ENCODE measurements at regions not wholly inside any gene's neighbourhood (a gene's known extent, or its start where the extent isn't known, plus 50 kb on each side); places are given as distances from the start of the nearest gene placed in this dataset.

DNA sequence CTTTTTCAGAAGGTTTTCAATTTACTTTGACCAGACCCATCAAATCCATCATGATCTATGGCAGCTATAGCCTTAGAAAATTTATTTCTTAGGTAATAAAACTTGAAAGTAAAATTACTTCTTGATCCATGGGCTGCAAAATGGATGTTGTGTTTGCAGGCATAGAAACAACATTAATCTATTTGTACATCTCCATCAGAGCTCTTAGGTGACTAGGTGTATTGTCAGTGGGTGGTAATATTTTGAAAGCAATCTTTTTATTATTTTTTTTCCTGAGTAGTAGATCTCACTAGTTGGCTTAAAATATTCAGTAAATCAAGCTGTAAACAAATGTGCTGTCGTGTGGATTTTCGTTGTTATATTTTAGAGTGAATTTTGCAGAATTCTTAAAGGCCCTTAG, 710.0 kb downstream of the SLITRK6 start:
- Histone ChIP-seq H3K36me3 (ENCODE audit: control insufficient read depth in 2 of 2, insufficient read depth in 2 of 2, low read length in 1 of 2) (no peaks in the 10 kb centered on the region), H3K4me3 (ENCODE audit: low read length in 2 of 2) (no peak overlapping the region), H3K9me3 (ENCODE audit: control insufficient read depth in 2 of 2, insufficient read depth in 1 of 2, low read length in 1 of 2) (no peaks in the 10 kb centered on the region), H3K4me1 (ENCODE audit: control insufficient read depth in 2 of 2, insufficient read depth in 2 of 2, low read length in 2 of 2) (no peaks in the 10 kb centered on the region), H3K27me3 (ENCODE audit: control insufficient read depth in 2 of 2, insufficient read depth in 1 of 2, low read length in 1 of 2) (no peaks in the 10 kb centered on the region), H3K27ac (ENCODE audit: low read depth in 1 of 2, low read length in 1 of 2) (no peak overlapping the region)
- DNase-seq (ENCODE audit: low read depth in 6 of 9, low spot score in 9 of 9) = no peak
- WGBS = 95% methylated on average over 2 of the region's 2 CpGs

DNA sequence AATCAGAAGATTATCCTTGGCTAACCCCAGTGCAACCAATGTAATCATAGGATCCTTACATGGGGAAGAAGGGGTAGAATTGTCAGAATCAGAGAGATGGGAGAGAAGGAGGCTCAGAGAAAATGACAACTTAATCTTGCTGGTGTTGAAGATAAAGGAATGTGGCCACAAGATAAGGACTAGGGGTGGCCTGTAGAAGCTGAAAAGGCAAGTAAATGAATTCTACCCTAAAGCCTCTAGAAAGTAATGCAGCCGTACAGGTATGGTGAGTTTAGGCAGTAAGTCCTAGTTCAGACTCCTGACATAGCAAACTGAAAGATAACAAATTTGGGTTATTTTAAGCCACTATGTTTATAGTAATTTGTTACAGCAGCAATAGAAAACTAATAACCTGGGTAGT, 718.5 kb downstream of the SLITRK6 start:
- DNase-seq (ENCODE audit: low read depth in 6 of 9, low spot score in 9 of 9) = no peak
- no peaks in the 10 kb centered on the region for H3K9me3 ChIP-seq (ENCODE audit: control insufficient read depth in 2 of 2, insufficient read depth in 1 of 2, low read length in 1 of 2)
- no peaks in the 10 kb centered on the region for H3K4me1 ChIP-seq (ENCODE audit: control insufficient read depth in 2 of 2, insufficient read depth in 2 of 2, low read length in 2 of 2)
- no peak overlapping the region for H3K27ac ChIP-seq (ENCODE audit: low read depth in 1 of 2, low read length in 1 of 2)
- no peaks in the 10 kb centered on the region for H3K36me3 ChIP-seq (ENCODE audit: control insufficient read depth in 2 of 2, insufficient read depth in 2 of 2, low read length in 1 of 2)
- 98% methylated on average over 1 of the region's 1 CpG for WGBS
- H3K4me3 ChIP-seq (ENCODE audit: low read length in 2 of 2) = no peak overlapping the region
- H3K27me3 ChIP-seq (ENCODE audit: control insufficient read depth in 2 of 2, insufficient read depth in 1 of 2, low read length in 1 of 2) = no peaks in the 10 kb centered on the region

DNA sequence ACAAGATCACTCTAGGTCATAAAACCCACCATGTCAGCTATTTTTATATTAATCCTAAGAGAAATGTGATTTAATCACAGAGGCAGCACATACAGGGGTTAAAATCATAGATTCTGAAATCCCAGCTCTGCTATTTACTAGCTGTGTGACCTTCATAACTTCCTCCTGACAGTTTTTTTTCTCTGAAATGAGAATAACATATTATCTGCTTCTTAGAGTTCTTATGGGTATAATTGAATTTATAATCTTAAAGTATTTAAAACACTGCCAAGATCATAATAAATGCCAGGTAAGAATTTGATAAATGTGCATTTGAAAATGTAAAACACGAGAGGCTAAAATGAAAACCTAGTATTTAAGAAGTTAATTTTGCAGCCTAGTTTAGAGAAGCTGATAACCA, 722.9 kb downstream of the SLITRK6 start:
- no peak overlapping the region for H3K4me3 ChIP-seq (ENCODE audit: low read length in 2 of 2)
- DNase-seq (ENCODE audit: low read depth in 6 of 9, low spot score in 9 of 9) = no peak
- no peak overlapping the region for H3K27ac ChIP-seq (ENCODE audit: low read depth in 1 of 2, low read length in 1 of 2)
- no peaks in the 10 kb centered on the region for H3K36me3 ChIP-seq (ENCODE audit: control insufficient read depth in 2 of 2, insufficient read depth in 2 of 2, low read length in 1 of 2)
- no peaks in the 10 kb centered on the region for H3K27me3 ChIP-seq (ENCODE audit: control insufficient read depth in 2 of 2, insufficient read depth in 1 of 2, low read length in 1 of 2)
- H3K9me3 ChIP-seq (ENCODE audit: control insufficient read depth in 2 of 2, insufficient read depth in 1 of 2, low read length in 1 of 2) = no peaks in the 10 kb centered on the region
- WGBS = 86% methylated on average over 1 of the region's 1 CpG
- no peaks in the 10 kb centered on the region for H3K4me1 ChIP-seq (ENCODE audit: control insufficient read depth in 2 of 2, insufficient read depth in 2 of 2, low read length in 2 of 2)

DNA sequence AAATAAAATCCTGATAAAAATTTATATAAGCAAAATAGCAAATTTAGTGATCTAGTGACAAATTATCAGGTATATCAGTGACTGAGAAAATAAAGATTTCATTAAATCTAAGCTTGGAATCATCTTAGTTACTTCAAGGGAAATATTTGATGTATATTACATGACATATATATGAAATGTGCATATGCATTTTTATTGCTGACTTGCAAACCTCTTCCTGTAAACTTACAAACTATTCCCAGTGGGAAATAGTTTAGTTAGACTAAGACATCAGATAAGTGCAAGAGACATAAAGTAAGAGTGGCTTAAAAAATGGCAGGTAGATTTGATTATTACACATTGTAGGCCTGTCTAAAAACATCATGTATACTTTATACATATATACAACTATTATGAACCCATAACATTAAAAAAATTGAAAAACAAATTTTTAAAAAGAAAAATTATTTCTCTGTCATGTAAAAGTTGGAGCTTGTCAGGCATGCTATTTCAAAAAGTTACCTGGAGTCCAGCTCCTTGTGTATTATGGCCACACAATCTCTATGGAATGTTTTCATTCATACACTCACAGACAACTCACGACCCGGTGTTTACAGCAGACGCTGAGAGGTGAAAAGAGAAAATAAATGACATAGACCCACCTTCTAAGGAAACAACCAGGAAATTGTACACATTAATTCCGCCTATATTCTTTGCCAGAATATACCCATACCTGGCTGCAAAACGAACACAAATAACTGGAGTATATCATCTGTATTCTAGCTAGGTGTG, 724.5 kb downstream of the SLITRK6 start:
- 95% methylated on average over 5 of the region's 5 CpGs for WGBS

DNA sequence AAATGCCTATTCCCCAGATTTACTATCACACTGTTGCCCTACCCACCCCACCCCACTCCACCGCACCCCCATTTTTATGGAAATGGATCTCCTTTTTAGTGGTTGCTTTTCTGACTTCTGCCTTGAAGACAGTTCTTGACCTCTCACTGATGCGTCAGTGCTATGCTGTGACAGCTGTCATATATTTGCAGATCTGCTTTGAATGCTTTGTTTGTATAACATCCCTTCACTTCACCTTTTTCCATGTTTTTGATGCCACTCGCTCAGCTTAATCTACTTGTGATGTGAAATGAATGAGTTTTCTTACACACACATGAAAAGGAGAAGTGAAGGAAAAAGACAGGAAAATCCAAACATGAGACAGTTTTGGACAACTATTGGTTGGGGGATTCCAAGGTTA, 731.0 kb downstream of the SLITRK6 start:
- no peaks in the 10 kb centered on the region for H3K9me3 ChIP-seq (ENCODE audit: control insufficient read depth in 2 of 2, insufficient read depth in 1 of 2, low read length in 1 of 2)
- WGBS = 92% methylated on average over 3 of the region's 3 CpGs
- no peaks in the 10 kb centered on the region for H3K27me3 ChIP-seq (ENCODE audit: control insufficient read depth in 2 of 2, insufficient read depth in 1 of 2, low read length in 1 of 2)
- no peak overlapping the region for H3K4me3 ChIP-seq (ENCODE audit: low read length in 2 of 2)
- no peaks in the 10 kb centered on the region for H3K4me1 ChIP-seq (ENCODE audit: control insufficient read depth in 2 of 2, insufficient read depth in 2 of 2, low read length in 2 of 2)
- DNase-seq (ENCODE audit: low read depth in 6 of 9, low spot score in 9 of 9) = no peak
- no peaks in the 10 kb centered on the region for H3K36me3 ChIP-seq (ENCODE audit: control insufficient read depth in 2 of 2, insufficient read depth in 2 of 2, low read length in 1 of 2)
- no peak overlapping the region for H3K27ac ChIP-seq (ENCODE audit: low read depth in 1 of 2, low read length in 1 of 2)

More for the DNA sequence above, 724.5 kb downstream of the SLITRK6 start:
- no peak overlapping the region for H3K4me3 ChIP-seq (ENCODE audit: low read length in 2 of 2)
- no peak for DNase-seq (ENCODE audit: low read depth in 6 of 9, low spot score in 9 of 9)
- no peaks in the 10 kb centered on the region for H3K36me3 ChIP-seq (ENCODE audit: control insufficient read depth in 2 of 2, insufficient read depth in 2 of 2, low read length in 1 of 2)
- no peaks in the 10 kb centered on the region for H3K27me3 ChIP-seq (ENCODE audit: control insufficient read depth in 2 of 2, insufficient read depth in 1 of 2, low read length in 1 of 2)
- H3K4me1 ChIP-seq (ENCODE audit: control insufficient read depth in 2 of 2, insufficient read depth in 2 of 2, low read length in 2 of 2) = no peaks in the 10 kb centered on the region
- no peaks in the 10 kb centered on the region for H3K9me3 ChIP-seq (ENCODE audit: control insufficient read depth in 2 of 2, insufficient read depth in 1 of 2, low read length in 1 of 2)
- H3K27ac ChIP-seq (ENCODE audit: low read depth in 1 of 2, low read length in 1 of 2) = no peak overlapping the region

DNA sequence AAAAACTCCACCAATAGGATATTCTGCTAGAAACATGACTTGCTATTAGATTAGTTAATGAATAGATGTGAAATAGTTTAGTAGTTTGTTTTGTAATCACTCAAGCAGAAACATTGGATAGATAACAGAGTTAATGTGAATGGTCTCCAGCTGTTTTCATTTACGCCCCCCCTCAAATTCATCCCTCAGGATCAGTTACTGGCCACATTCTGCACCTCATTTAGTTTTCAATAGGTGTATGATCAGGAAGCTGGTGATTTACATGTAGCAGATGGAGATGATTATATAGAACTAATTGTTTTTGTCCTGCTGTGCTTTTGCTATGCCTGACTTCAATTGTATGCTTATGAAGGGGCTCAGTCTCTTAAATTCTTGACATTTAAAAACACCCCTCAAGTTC, 759.0 kb downstream of the SLITRK6 start:
- no peaks in the 10 kb centered on the region for H3K4me1 ChIP-seq (ENCODE audit: control insufficient read depth in 2 of 2, insufficient read depth in 2 of 2, low read length in 2 of 2)
- no peak overlapping the region for H3K27ac ChIP-seq (ENCODE audit: low read depth in 1 of 2, low read length in 1 of 2)
- no peaks in the 10 kb centered on the region for H3K27me3 ChIP-seq (ENCODE audit: control insufficient read depth in 2 of 2, insufficient read depth in 1 of 2, low read length in 1 of 2)
- no peaks in the 10 kb centered on the region for H3K36me3 ChIP-seq (ENCODE audit: control insufficient read depth in 2 of 2, insufficient read depth in 2 of 2, low read length in 1 of 2)
- DNase-seq (ENCODE audit: low read depth in 6 of 9, low spot score in 9 of 9) = no peak
- H3K4me3 ChIP-seq (ENCODE audit: low read length in 2 of 2) = no peak overlapping the region
- no peaks in the 10 kb centered on the region for H3K9me3 ChIP-seq (ENCODE audit: control insufficient read depth in 2 of 2, insufficient read depth in 1 of 2, low read length in 1 of 2)
- 97% methylated on average over 1 of the region's 1 CpG for WGBS

DNA sequence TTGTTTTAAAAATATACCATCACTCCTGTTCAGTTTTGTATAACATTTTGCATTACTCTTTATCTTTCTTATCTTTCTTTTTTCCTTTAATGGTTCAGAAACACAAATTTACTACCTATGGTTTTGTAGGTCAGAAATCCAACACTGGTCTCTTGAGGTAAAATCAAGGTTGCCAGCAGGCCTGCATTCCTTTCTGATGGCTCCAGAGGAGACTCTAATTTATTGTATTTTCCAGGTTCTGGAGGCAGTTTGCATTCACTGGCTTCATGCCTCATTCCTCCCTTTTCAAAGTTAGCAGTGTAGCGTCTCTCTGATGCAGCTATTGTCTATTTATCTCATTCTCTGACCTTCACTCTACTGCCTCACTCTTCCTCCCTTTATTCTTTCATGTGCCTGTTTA, 767.4 kb downstream of the SLITRK6 start:
- no peak overlapping the region for H3K4me3 ChIP-seq (ENCODE audit: low read length in 2 of 2)
- no peaks in the 10 kb centered on the region for H3K27me3 ChIP-seq (ENCODE audit: control insufficient read depth in 2 of 2, insufficient read depth in 1 of 2, low read length in 1 of 2)
- no peak overlapping the region for H3K27ac ChIP-seq (ENCODE audit: low read depth in 1 of 2, low read length in 1 of 2)
- 88% methylated on average over 1 of the region's 1 CpG for WGBS
- no peaks in the 10 kb centered on the region for H3K4me1 ChIP-seq (ENCODE audit: control insufficient read depth in 2 of 2, insufficient read depth in 2 of 2, low read length in 2 of 2)
- H3K36me3 ChIP-seq (ENCODE audit: control insufficient read depth in 2 of 2, insufficient read depth in 2 of 2, low read length in 1 of 2) = no peaks in the 10 kb centered on the region
- DNase-seq (ENCODE audit: low read depth in 6 of 9, low spot score in 9 of 9) = no peak
- H3K9me3 ChIP-seq (ENCODE audit: control insufficient read depth in 2 of 2, insufficient read depth in 1 of 2, low read length in 1 of 2) = peaks cover 0 to 3% of the 10 kb centered on the region in 2 donors

DNA sequence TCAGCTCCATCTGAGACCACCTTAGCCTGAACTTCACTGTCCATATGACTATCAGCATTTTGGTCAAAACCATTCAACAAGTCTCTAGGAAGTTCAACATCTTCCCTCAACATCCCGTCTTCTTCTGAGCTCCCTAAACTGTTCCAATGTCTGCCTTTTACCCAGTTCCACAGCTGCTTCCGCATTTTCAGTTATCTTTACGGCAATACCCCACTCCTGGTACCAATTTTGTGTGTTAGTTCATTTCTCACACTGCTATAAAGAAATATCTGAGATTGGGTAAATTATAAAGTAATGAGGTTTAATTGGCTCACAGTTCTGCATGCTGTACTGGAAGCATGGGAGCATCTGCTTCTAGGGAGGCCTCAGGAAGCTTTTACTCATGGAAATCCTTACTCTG, 771.2 kb downstream of the SLITRK6 start:
- no peak overlapping the region for H3K4me3 ChIP-seq (ENCODE audit: low read length in 2 of 2)
- no peak overlapping the region for H3K27ac ChIP-seq (ENCODE audit: low read depth in 1 of 2, low read length in 1 of 2)
- WGBS = 93% methylated on average over 3 of the region's 3 CpGs
- no peak for DNase-seq (ENCODE audit: low read depth in 6 of 9, low spot score in 9 of 9)
- no peaks in the 10 kb centered on the region for H3K4me1 ChIP-seq (ENCODE audit: control insufficient read depth in 2 of 2, insufficient read depth in 2 of 2, low read length in 2 of 2)
- H3K27me3 ChIP-seq (ENCODE audit: control insufficient read depth in 2 of 2, insufficient read depth in 1 of 2, low read length in 1 of 2) = no peaks in the 10 kb centered on the region
- H3K9me3 ChIP-seq (ENCODE audit: control insufficient read depth in 2 of 2, insufficient read depth in 1 of 2, low read length in 1 of 2) = peaks cover 0 to 4% of the 10 kb centered on the region in 2 donors
- H3K36me3 ChIP-seq (ENCODE audit: control insufficient read depth in 2 of 2, insufficient read depth in 2 of 2, low read length in 1 of 2) = no peaks in the 10 kb centered on the region

DNA sequence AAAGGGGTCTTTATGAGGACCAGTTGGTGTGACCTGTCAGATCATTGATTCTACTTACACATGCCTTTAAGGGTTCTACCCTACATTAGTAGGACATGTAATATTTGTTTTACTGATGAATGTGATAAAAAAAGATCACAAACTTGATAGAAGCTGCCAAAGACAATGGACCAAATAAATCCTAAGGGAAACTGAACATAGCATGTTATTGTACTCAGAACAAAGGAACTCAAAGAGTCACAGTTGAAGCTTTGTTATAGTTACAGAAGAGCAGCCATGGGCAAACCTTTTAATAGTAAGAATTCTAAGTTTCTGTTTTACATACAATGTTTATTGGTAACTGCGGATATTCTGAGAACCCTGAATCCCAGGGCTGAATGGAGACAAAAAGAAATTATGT, 780.1 kb downstream of the SLITRK6 start:
- no peak overlapping the region for H3K27ac ChIP-seq (ENCODE audit: low read depth in 1 of 2, low read length in 1 of 2)
- H3K9me3 ChIP-seq (ENCODE audit: control insufficient read depth in 2 of 2, insufficient read depth in 1 of 2, low read length in 1 of 2) = peaks cover 0 to 3% of the 10 kb centered on the region in 2 donors
- no peaks in the 10 kb centered on the region for H3K36me3 ChIP-seq (ENCODE audit: control insufficient read depth in 2 of 2, insufficient read depth in 2 of 2, low read length in 1 of 2)
- no peaks in the 10 kb centered on the region for H3K4me1 ChIP-seq (ENCODE audit: control insufficient read depth in 2 of 2, insufficient read depth in 2 of 2, low read length in 2 of 2)
- DNase-seq (ENCODE audit: low read depth in 6 of 9, low spot score in 9 of 9) = no peak
- no peak overlapping the region for H3K4me3 ChIP-seq (ENCODE audit: low read length in 2 of 2)
- 99% methylated on average over 1 of the region's 1 CpG for WGBS
- H3K27me3 ChIP-seq (ENCODE audit: control insufficient read depth in 2 of 2, insufficient read depth in 1 of 2, low read length in 1 of 2) = no peaks in the 10 kb centered on the region
